NCI-H1694 treated with DMSO at 0.1 percent for 48 hours (cell line): ENCODE measurements at regions not wholly inside any gene's neighbourhood (a gene's known extent, or its start where the extent isn't known, plus 50 kb on each side); places are given as distances from the start of the nearest gene placed in this dataset.
"Not testable (repeated sequence)": the region's sequence is repeated elsewhere in the genome, so short reads cannot be mapped to it uniquely, and the experiment has no call there.

ENCODE experiments used
- DNase-seq: peaks from one replicate; lab custom pipeline; 2025; lab: John Stamatoyannopoulos, UW

DNA sequence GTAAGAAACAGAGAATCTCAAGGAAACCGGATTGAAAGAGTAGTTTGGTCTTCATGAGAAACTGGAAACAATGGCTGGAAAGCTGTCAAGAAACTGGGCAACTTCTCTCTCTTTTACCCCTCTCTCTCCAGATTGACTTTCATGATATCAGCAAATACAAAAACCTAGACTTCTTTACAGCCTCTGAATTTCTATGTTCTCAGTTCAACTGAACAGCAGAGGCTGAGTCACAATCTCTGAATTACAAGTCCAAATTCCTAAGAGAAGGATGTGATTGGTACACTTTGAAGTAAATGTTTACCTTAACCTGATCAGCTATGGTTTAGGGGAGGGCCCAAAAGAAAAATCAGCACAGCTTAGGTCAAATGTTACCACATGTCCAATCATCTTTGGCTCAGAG is 974.9 kb downstream of the RPA4 start:
- no peak for DNase-seq

DNA sequence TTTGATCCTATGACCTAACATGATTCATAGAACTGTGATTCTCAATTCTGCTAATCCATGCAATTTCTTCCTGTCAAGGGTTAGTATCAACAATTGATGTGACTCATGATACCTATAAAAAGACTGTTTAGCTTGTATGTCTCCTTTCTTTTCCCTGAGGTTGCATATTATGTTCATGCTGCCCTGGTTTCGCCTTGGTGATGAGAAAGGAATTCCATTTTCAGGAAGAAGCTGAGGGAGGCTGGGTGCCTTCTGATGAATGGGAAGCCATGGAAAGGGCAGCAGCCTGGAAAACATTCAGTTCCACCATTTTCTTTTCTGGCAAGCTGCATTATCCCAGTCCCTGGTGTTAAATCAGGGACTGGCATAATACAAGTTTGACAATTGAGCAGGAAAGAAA is 976.5 kb downstream of the RPA4 start:
- DNase-seq, result no peak

DNA sequence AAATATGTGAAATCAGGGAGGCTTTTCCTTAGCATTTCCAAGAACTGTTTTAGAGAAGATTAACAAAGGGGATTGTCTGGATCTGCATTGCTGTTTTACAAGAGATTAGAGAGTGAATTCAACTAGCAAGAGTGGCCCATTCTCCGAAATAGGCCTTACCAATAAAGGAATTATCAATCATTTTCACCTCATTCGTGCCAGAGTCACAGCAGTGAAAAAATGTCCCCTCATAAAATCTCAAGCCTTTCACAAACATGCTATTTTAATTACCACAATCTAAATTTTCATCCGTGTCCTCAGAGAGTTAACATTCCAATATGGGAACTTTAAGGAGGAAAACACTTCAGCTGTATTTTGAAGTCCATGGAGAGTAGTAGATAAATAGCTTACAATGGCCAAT is 979.6 kb downstream of the RPA4 start:
- no peak for DNase-seq

DNA sequence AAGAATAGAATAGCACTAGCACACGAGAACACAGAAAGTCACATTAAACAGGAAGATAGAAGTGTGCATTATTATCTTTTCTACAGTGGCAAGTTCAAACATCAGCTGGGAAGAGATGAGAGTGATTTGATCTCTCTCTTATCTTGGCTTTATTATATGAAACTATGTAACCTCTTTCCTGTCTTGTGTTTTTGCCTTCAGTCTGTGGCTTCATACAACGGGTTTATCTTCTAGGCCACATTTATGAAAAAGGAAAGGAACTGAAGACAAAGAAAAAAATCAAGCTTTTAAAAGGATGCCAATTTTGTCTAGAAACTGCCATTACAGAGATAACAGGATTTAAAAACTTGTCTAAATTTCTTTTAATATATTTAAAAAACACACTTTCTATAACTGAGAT is 983.6 kb downstream of the RPA4 start:
- no peak for DNase-seq

DNA sequence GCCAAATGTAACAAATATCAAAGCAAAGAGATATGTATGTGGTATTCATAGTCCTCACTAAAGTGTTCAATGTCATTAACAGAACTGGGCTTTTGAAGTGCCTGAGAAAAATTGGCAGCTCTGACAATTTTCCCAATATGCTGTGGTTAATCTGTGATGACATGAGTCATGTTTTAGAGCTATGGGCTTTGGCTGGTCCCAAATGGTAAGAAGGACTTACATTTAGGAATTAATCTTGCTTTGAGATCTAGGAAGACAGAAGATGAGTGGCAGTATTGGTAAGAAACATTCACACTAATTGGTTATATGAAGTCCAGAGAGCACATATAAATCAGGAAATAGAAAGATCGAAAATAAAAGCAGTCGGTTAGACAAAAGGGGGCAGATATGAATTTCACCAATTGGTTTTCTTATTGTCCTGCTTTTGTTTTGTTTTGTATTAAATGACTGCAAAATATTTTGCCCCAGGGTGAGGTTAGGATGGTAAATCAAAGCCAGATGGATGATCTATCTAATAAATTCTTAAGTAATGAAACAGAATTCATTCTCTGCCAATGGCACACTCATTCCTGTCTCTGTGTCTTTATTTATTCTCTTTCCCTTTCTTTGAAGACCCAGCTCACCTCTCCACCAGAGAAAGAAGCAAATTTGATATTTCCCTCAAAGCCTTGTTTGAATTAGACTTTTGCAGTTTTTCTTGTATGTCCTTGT is 993.1 kb downstream of the RPA4 start:
- no peak for DNase-seq

DNA sequence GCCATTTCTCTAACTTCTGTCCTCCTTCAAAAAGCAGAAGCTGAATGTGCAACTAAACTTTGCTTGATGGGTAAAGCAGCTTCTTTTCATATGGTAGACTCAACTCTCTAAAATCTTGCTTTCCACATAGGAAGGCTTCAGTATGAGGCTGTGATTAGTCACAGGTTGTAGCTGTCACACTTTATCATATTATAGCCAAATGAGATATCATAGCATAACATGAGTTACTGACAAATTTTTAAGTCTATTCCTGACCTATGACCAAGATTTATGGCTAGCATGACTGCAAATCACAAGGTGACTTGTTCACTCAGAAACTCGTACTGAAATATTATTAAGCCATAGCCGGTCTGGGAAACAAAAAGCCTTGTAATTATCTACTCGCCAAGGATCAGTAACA is 998.6 kb downstream of the RPA4 start:
- no peak for DNase-seq

DNA sequence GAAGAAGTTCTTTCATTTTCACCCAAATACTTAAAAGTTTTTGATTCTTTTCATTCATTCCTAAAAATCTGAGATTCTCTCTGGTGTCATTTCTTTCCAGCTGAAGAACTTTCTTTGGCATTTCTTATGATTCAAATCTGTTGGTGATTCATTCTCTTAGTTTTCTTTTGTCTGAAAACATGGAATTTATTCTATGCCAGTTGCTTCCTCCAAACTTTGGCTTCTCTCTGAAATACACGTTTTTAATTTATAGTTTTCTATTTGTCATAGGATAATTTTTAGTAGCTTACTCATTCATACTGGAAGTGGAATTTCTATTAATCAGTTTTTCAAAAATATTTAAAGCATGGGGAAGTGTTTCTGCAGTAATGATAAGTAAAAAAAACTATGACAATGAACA is 1012.0 kb downstream of the RPA4 start:
- DNase-seq, result no peak

DNA sequence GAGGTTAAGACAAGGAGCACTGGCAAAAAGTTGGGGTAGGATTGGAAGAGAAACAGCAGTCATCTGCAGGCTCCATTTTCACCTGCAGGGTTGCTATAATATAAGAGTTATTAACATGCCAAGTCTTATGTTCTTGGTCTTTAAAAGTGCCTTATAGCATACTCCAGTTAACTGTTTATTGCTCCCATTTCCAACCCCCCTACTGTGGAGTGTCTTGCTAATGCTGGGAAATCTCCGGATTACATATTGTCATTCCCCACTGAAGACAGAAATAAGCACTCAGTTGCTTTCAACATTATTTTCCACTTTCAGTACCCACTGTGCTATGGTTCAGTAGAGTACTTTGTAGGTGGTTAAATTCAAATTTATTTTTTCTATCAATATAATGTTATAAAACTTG is 1014.3 kb downstream of the RPA4 start:
- no peak for DNase-seq

DNA sequence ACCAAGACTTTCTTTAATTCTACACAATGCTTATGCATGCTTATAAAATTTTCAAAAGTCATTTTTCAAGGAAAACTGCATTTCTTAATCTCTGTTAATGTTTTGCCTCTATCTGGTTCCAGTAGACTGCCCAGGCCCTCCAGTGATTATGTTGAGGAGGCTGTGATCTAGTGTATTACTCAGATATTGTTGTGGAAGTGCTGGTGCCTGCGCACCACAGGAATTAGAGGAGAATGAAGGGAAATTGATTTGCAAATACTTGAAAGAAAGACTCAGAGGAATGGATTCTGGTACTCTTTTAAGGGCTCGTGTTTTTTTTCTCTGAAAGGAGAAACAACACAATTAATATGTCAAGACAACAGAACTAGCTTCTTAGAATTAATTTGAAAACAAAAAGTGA is 1015.1 kb downstream of the RPA4 start:
- no peak for DNase-seq

DNA sequence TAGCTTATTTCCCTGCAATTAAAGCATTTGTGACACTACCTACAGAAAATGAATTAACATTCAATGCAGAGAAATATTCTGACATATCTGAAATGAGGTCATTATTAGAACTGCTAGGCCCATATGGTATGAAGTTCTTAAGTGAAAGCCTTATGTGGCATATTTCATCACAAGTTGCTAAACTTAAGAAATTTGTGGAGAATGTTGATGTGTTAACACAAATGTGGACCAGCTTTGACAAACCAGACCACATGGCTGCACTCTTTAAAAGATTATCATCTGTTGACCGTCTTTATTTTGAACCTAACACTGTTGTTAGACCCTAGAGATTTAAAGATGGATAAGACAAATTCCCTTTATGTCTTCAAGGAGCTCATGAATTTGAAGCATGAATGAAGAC is 1024.1 kb downstream of the RPA4 start:
- no peak for DNase-seq

DNA sequence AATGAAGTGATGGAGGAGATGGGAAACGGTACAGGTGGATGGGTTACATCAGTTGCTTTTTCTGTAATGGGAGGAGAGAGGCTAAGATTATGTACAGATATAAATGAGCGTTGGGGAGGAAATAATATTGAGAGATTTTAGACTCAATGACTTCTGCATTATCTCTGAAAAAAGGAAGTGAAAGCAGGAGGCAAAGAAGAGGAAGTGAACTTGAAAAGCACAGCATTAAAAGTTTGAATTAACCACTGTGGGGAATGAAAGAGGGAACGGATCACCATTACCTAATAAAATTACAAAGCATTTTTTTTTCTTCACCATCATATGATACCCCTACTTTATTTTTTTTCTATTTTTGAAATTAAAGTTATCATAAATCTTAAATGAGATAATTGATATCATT is 1025.5 kb downstream of the RPA4 start:
- DNase-seq, result no peak

DNA sequence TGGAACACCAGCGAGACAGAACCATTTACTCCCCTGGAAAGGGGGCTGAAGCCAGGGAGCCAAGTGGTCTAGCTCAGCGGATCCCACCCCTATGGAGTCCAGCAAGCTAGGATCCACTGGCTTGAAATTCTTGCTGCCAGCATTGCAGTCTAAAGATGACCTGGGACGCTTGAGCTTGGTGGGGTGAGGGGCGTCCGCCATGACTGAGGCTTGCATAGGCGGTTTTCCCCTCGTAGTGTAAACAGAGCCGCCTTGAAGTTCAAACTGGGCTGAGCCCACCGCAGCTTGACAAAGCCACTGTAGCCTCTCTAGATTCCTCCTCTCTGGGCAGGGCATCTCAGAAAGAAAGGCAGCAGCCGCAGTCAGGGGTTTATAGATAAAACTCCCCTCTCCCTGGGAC is 1031.7 kb downstream of the RPA4 start:
- not testable (repeated sequence) for DNase-seq

DNA sequence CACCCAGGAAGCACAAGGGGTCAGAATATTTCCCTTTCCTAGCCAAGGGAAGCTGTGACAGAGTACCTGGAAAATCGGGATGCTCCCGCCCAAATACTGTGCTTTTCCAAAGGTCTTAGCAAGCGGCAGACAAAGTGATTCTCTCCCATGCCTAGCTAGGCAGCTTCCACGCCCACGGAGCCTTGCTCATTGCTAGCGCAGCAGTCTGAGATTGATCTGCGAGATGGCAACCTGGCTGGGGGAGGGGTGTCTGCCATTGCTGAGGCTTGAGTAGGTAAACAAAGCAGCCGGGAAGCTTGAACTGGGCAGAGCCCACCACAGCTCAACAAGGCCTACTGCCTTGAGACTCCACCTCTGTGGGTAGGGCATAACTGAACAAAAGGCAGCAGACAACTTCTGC is 1037.5 kb downstream of the RPA4 start:
- not testable (repeated sequence) for DNase-seq

DNA sequence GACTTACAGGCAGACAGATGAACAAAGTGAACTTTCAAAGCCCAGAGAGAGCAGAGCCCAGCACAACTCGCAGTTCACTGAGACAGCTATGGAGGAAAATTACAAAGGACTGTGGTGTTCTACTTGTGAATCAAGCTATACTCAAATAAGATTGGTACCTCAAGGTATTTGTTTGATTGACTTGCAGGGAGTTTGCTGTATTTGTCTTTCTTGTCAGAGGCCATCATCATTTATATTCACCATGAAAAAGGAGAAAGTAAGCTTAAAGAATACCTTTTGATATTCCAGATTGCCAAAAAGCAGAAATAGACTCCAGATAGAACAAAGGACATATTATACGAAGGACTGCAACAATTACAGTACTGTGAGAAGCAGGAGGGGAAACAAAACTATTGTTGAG is 1047.9 kb downstream of the RPA4 start:
- no peak for DNase-seq

DNA sequence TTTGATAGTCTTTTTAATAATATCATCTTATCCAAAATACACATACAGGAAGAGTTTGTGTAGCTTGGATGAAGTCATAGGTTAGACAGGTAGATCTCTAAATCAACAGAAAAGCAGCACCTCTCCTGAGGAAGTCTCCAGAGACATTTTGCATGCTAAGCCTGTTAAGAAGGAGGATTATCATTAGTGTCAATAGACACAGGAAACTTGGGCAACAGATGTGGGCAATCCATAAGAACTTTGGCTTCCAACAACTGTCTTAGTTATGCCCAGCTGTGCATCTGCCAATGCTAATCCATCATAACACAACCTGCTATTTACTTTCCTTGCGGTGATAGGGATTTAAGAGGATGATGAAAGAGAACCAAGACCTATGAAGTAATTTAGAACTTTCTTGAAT is 1052.6 kb downstream of the RPA4 start:
- DNase-seq, result no peak

DNA sequence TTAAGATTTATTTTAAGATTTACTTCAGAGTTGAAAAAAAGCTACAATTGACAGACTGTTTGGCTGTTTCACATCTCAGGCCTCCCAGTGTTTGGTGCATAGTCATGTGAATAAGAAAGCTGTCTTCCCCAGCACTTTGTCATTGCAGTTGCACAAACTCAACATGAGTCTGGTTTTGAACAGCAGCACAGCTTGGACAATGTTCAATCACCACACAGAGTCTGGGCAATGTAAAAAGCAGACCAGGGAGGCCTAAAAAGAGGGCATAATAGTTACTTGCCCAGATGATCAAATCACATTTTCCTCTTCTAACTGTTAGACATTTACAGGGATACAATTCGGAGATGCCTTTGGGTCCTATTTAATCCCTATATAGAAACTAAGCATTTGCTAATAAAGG is 1055.0 kb downstream of the RPA4 start:
- no peak for DNase-seq

DNA sequence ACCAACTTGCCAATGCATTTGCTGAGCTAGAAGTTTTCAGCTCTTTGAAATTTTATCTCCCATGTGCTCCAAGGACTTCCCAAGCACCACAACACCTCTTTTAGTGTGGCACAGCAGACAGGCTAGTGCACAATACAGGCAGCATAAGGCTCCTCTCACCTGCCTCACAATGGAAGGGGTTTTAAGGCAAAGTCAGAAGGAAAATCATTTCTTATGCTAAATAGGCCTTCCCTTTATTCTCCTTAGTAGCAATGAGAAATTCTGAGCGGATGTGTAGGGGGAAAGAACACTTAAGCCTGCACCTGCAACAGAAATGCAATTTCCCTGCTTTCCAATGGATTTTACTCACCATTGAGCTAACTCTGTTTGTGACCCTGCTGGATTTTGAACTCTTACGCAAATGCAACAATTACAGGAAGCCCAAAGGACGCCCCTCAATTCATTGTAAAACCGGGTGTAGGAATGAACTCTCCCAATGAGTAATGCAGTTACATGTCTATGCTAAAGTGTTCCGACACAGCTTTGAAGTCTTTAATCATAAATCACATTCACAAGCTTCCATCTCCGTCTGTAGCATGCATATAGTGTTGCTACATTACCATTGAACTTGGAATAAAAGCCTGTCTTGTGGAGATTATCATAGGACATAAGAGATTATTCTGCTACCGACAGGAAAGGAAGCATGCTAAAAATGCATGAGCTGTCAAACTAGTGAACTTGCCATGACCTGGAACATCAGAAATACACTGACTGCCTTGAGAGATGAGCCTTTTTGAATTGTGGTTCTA is 1084.9 kb downstream of the RPA4 start:
- DNase-seq, result no peak

DNA sequence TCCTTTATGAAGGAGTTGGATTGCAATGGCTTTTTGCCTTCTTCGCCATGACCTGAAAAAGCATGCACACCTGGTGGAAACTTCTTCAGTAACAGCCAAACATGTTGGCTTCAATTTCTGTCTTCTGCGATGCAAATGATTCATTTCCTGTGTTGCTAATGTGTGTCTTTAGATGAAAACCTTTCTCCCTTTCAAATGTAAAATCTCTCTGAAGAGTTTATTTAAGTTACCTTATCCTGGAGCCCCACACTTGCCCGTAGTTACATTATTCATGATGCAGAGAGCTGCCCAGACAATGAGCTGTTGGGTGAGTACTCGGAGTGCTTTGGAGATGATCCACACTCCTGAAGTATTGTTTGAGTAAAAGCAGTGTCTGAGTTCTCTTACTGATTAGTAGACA is 1100.9 kb downstream of the RPA4 start:
- DNase-seq, result no peak

DNA sequence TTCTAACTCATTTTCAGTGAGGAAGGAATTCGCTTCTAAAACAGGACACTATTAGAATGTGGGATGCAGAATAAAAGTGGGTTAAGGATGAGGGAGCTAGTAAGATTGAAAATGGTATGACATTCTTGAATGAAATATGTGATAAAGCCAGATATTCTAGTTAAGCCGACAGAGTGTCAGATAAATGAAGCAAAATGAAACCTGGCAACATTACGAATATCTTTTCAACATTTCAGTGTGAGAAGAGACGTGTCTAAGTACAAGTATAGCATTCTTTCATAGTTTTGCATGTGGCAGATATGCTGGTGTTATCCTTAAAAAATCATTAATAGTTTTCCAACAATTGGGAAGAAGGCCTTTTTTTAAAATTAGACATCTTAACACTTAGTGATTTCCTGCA is 1101.4 kb downstream of the RPA4 start:
- no peak for DNase-seq

DNA sequence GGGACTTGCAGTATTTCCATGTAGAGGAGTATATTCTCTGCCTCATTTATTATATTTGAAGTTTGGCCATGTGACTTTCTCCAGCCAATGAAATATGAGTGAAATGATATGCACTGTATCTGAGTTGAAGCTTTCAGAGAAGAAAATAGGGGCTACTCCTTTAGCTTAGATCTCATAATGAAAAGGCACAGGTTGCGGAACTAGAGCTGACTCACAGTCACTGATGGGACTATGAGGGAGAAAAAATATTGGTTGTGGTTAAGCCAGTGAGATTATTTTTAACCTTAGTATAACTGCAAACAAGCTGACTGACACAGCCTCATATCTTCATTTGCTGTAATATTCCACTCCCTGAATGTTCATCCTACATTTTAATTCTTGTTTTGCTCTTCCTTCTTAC is 1104.3 kb downstream of the RPA4 start:
- no peak for DNase-seq

DNA sequence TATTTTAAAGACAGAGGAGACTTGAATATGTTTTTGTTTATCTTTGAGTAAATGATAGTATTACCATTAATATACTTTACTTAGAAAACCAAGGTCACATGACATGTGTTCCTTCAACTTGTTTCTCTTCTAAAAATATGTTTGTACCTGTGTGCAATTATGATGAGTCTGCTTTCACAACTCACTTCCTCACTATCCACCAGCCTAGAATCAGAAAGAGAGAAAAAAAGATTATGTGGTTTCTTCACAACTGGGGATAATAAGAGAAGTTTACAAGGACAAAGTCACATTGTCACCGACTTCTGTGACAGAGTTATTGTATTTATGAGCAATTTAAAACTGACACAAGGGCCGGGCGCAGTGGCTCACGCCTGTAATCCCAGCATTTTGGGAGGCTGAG is 1112.1 kb downstream of the RPA4 start:
- no peak for DNase-seq

DNA sequence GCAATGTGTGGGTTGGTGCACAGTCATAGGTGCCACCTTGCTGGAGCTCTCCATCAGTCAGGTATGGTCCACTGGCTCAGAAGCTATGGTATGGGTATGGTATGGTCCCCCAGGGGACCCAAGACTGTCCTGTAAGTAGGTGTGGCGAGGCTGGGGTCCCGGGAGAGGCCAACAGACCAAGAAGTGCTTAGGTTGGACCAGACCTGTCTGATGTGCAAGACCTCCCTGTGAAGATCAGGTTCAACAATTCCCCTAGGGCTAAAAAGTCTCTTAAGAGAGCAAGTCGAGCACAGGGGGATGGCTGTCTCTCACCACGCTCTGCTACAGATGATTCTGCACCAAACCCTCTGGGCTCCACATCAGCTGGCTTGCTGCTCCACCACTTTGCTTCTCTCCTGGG is 1145.0 kb downstream of the RPA4 start:
- no peak for DNase-seq

DNA sequence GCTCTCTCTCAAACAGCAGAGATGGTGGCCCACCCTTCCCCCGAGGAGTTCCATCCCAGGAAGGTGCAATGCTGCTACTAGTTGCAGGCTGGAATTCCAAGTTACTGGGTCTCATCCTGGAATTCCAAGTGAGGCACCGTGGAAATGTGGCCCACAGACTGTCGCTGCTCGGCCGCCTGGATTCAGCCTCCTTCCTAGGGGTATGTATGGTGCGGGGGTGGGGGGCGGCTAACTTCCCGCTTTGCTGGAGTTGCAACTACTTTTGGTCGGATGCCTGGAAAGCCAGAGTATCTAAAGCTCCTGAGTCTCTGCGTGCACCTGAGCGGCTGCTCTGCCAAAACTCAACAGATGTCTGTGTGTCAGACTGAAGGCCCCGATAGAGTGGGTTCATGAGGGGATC is 1146.2 kb downstream of the RPA4 start:
- no peak for DNase-seq

DNA sequence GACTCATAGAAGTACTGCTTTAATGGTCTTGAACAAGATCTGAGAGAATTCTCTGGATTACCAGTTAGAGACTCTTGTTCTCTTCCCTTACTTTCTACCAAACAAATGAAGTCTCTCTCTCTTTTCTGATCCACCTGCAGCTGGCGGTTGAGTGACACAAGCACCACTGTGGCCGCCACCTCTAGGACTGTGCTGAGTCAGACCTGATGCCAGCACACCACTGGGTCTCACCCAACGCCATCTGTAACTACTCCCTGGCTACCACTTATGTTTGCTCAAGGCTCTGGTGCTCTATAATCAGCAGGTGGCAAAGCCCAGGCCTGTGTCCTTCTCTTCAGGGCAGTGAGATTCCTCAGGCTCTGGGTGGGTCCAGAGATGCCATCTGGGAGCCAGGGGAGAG is 1173.5 kb downstream of the RPA4 start:
- no peak for DNase-seq
